Right ventricle myocardium superior (tissue), 1 donor: ENCODE measurements at regions not wholly inside any gene's neighbourhood (a gene's known extent, or its start where the extent isn't known, plus 50 kb on each side); places are given as distances from the start of the nearest gene placed in this dataset.
A peak's percentile ranks its signal among the peaks of the same experiment; 100 is the strongest.
"Not testable (repeated sequence)": the region's sequence is repeated elsewhere in the genome, so short reads cannot be mapped to it uniquely, and the experiment has no call there.

Experiments
- ATAC-seq: fragments of 200-7000 bp; cut with Tn5 transposase; one replicate; pipeline ENCODE4 v1.9.1; 2020; ENCODE audit warnings: mild to moderate bottlenecking; ENCODE audit not compliant: poor library complexity
- DNase-seq: peaks from one replicate; pipeline ENCODE4 v3.0.0-alpha.2; 2020
- intact Hi-C: fragments of 100-400 bp; cut with DNase I; formaldehyde crosslinking; loops from one replicate; pipeline ENCODE4 v1.11.2; 2022
- donor health status: DM: no; HTN: yes; CAD: no; lungs with severe emphysema.

- intact Hi-C loops = no loop called here
- DNase-seq (no peak), ATAC-seq (no peak)
Measured at GRCh38 chr4:38510201-38510600, 153.8 kb upstream of the KLF3 start.

- intact Hi-C loops = no loop called here
- ATAC-seq = no peak
- no peak for DNase-seq
Measured at GRCh38 chr4:38511702-38512101, 152.3 kb upstream of the KLF3 start.

- intact Hi-C loops = no loop called here
- DNase-seq = no peak
- no peak for ATAC-seq
Measured at GRCh38 chr4:38512840-38513239, 151.2 kb upstream of the KLF3 start.

GRCh38 chr4:38514465-38515146 is 149.4 kb upstream of the KLF3 start:
- no peak for ATAC-seq
- DNase-seq = no peak
- intact Hi-C loops = no loop called here

GRCh38 chr4:38516190-38516589 is 147.8 kb upstream of the KLF3 start:
- intact Hi-C loops = no loop called here
- ATAC-seq (no peak), DNase-seq (no peak)

GRCh38 chr4:38519666-38520065 is 144.3 kb upstream of the KLF3 start:
- no peak for ATAC-seq
- intact Hi-C loops = no loop called here
- no peak for DNase-seq

GRCh38 chr4:38523054-38523453 is 140.9 kb upstream of the KLF3 start:
- DNase-seq (peak; percentile 53), ATAC-seq (peak; percentile 43)
- intact Hi-C loops = no loop called here

GRCh38 chr4:38523524-38524448 is 140.2 kb upstream of the KLF3 start:
- DNase-seq = no peak
- intact Hi-C loops = no loop called here
- ATAC-seq = peak; percentile 74

- ATAC-seq = no peak
- intact Hi-C loops = no loop called here
Measured at GRCh38 chr4:38526412-38526811, 137.6 kb upstream of the KLF3 start.

GRCh38 chr4:38529189-38530115 is 134.5 kb upstream of the KLF3 start:
- DNase-seq (peak; percentile 46), ATAC-seq (peak; percentile 78)
- intact Hi-C loops = no loop called here

More at GRCh38 chr4:38526412-38526811, 137.6 kb upstream of the KLF3 start:
- no peak for DNase-seq

- intact Hi-C loops = no loop called here
- no peak for ATAC-seq
- no peak for DNase-seq
Measured at GRCh38 chr4:38530486-38530885, 133.5 kb upstream of the KLF3 start.

GRCh38 chr4:38531141-38531727 is 132.8 kb upstream of the KLF3 start:
- intact Hi-C loops = no loop called here
- ATAC-seq = no peak
- no peak for DNase-seq

- no peak for DNase-seq
- no peak for ATAC-seq
- intact Hi-C loops = no loop called here
Measured at GRCh38 chr4:38532908-38533499, 131.0 kb upstream of the KLF3 start.

GRCh38 chr4:38534344-38535045 is 129.5 kb upstream of the KLF3 start:
- ATAC-seq = no peak
- intact Hi-C loops = no loop called here
- no peak for DNase-seq

GRCh38 chr4:38535071-38535470 is 128.9 kb upstream of the KLF3 start:
- intact Hi-C loops, DNase-seq, ATAC-seq: not testable (repeated sequence)

- no peak for ATAC-seq
- intact Hi-C loops = no loop called here
- no peak for DNase-seq
Measured at GRCh38 chr4:38535717-38536116, 128.3 kb upstream of the KLF3 start.

GRCh38 chr4:38536716-38537115 is 127.3 kb upstream of the KLF3 start:
- intact Hi-C loops = no loop called here
- no peak for ATAC-seq
- DNase-seq = no peak

- ATAC-seq (no peak), DNase-seq (no peak)
- intact Hi-C loops = no loop called here
Measured at GRCh38 chr4:38537666-38538065, 126.3 kb upstream of the KLF3 start.
